Common myeloid progenitor, CD34-positive (primary cell): ENCODE measurements at regions not wholly inside any gene's neighbourhood (a gene's known extent, or its start where the extent isn't known, plus 50 kb on each side); places are given as distances from the start of the nearest gene placed in this dataset.
"Not testable (repeated sequence)": the region's sequence is repeated elsewhere in the genome, so short reads cannot be mapped to it uniquely, and the experiment has no call there.

Source experiments
- CTCF ChIA-PET: fragments of 350-600 bp; sonication (Branson Sonifier 250); formaldehyde crosslinking; loops from one replicate; lab custom pipeline; 2021; ENCODE audit warnings: antibody characterized with exemption; lab: Charles Lee
- POLR2A ChIA-PET: fragments of 350-600 bp; sonication (Branson Sonifier 250); formaldehyde crosslinking; loops from one replicate; lab custom pipeline; 2021; ENCODE audit warnings: antibody characterized with exemption; lab: Charles Lee
- DNase-seq, 3 donors: peaks; one replicate each; pipeline versions ENCODE4 v3.0.0 to v3.0.0-alpha.2; 2013
- H3K27ac ChIP-seq, 2 experiments: 1 replicate in 1 of 2; 2 replicates in 1 of 2; pipeline ENCODE4 v1.7.0; 2013; ENCODE audit warnings: inconsistent platforms in 2 of 2, low read length in 2 of 2, mild to moderate bottlenecking in 2 of 2, low read depth in 1 of 2, moderate library complexity in 1 of 2; ENCODE audit not compliant: severe bottlenecking in 2 of 2, insufficient read depth in 1 of 2, poor library complexity in 1 of 2
- H3K27me3 ChIP-seq, 5 experiments: replicated peaks in 2 of 5; 1 replicate in 3 of 5; 2 replicates in 2 of 5; pipeline versions ENCODE4 v1.6.1 to v1.7.0; 2013; ENCODE audit warnings: low read length in 4 of 5, mild to moderate bottlenecking in 2 of 5, moderate library complexity in 2 of 5, inconsistent platforms in 1 of 5; ENCODE audit not compliant: insufficient read depth in 5 of 5, control insufficient read depth in 4 of 5
- H3K36me3 ChIP-seq, 4 experiments: 1 replicate in 2 of 4; 2 replicates in 2 of 4; pipeline versions ENCODE4 v1.6.1 to v1.7.0; 2013; ENCODE audit warnings: low read length in 3 of 4, control low read depth in 1 of 4, mild to moderate bottlenecking in 1 of 4; ENCODE audit not compliant: control insufficient read depth in 4 of 4, insufficient read depth in 4 of 4
- H3K4me1 ChIP-seq, 4 experiments: 1 replicate in 3 of 4; 2 replicates in 1 of 4; pipeline versions ENCODE4 v1.6.1 to v1.7.1; 2013; ENCODE audit warnings: low read length in 3 of 4, mild to moderate bottlenecking in 3 of 4, control low read depth in 1 of 4, inconsistent platforms in 1 of 4, moderate library complexity in 1 of 4; ENCODE audit not compliant: control insufficient read depth in 4 of 4, insufficient read depth in 4 of 4; ENCODE audit errors: control extremely low read depth in 1 of 4
- H3K4me3 ChIP-seq, 7 experiments: 1 replicate in 4 of 7; 2 replicates in 3 of 7; pipeline versions ENCODE4 v1.5.1 to v1.7.0; 2013; ENCODE audit warnings: mild to moderate bottlenecking in 7 of 7, low read length in 6 of 7, moderate library complexity in 6 of 7, inconsistent platforms in 2 of 7, low read depth in 2 of 7, control low read depth in 1 of 7; ENCODE audit not compliant: insufficient read depth in 4 of 7, control insufficient read depth in 1 of 7; ENCODE audit errors: extremely low read depth in 1 of 7
- H3K9me3 ChIP-seq, 5 experiments: 1 replicate in 4 of 5; 2 replicates in 1 of 5; pipeline versions ENCODE4 v1.6.1 to v1.7.1; 2013; ENCODE audit warnings: low read length in 4 of 5, mild to moderate bottlenecking in 2 of 5, inconsistent platforms in 1 of 5, low read depth in 1 of 5, moderate library complexity in 1 of 5; ENCODE audit not compliant: control insufficient read depth in 4 of 5, insufficient read depth in 2 of 5; ENCODE audit errors: control extremely low read depth in 1 of 5
- WGBS: methylation state at CpG from one replicate; pipeline ENCODE4 v1.1.5; 2013; ENCODE audit not compliant: insufficient coverage; 5-methylcytosine and 5-hydroxymethylcytosine counted together

DNA sequence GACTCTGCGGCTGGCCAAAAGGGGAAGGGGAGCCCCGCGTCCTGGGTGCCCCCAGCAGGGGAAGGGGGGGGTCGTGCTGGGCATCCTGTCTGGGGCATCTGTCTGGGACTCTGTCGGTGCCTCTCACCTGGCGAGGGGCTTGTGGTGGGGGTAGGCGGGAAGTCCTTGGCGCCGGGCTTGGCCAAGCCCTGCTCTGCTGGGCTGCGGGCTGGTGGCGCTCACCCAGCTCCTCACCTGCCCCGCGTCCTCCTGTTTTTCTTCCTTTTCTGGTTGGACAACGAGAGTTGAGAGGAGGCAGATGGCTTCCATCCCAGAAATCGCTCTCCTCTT lies 88.6 kb downstream of the DEFB131A start:
- POLR2A ChIA-PET, result interaction anchor here (0.7 to 1.3 kb wide), 2 partner anchors 8 to 102 kb away, joined by 4 read pairs; no protein-coding TSS in a partner anchor
- peaks cover 0 to 14% (median 6%) of the 10 kb centered on the region in 4 experiments for H3K4me1 ChIP-seq
- peak overlapping the region in 5 of 7 experiments; percentile 59 to 80 (median 69) for H3K4me3 ChIP-seq
- not testable (repeated sequence) for H3K36me3 ChIP-seq, H3K27me3 ChIP-seq, H3K9me3 ChIP-seq, H3K27ac ChIP-seq, DNase-seq
- WGBS, result 0% methylated on average over 1 of the region's 15 CpGs
- CTCF ChIA-PET, result interaction anchor here (0.8 to 1.1 kb wide), 3 partner anchors 123 to 481 kb away, joined by 3 to 4 read pairs (median 4); no protein-coding TSS in a partner anchor

DNA sequence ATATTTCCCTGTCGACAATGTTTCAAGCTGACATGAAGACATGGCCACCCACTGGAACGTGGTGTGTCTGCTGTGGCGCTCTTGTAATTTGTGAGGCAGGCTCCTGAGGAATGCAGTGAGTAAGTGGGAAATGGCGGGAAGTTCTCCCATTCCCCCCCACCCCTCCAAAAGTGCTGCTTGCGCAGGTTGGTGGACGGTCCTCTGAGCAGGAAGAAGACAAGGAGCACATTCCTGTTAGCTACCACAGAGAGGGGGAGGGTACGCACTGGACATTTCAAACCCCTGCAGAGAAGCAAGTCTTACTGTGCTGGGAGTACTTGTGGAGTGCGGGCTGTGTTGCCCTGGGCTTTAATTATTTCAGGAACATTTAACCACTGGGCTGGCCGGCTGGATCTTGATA lies 92.9 kb downstream of the DEFB131A start:
- H3K9me3 ChIP-seq, H3K36me3 ChIP-seq, POLR2A ChIA-PET, H3K27me3 ChIP-seq, H3K4me3 ChIP-seq, H3K27ac ChIP-seq, DNase-seq, CTCF ChIA-PET: not testable (repeated sequence)
- WGBS, result 96% methylated on average over 6 of the region's 9 CpGs
- peaks cover 0 to 14% (median 3%) of the 10 kb centered on the region in 4 experiments for H3K4me1 ChIP-seq

DNA sequence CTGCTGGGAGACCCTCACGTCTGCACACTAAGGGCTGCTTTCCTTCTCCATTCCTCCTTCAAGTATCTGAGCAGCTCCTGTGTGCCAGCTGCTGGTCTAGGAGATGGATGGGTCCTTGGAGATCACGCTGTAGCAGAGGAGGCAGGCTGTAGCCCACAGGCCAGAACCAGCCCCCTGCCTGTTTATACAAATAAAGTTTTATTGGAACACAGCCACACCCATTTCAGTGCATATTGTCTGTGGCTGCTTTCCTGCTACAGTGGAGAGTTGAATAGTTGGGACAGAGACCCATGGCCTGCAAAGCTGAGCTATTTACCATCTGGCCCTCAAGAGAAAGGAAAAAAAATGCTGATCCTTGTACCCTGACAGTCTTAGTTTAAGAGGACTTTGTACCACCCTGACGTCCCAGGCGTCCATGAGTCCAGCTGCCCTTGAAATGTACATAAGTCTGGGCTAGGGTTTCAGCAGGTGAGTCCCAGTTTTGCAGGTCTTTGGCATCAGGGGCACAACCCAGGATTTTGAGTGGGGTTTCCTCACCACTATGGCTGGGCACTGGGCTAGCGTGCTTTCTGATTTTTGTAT lies 95.8 kb downstream of the DEFB131A start:
- DNase-seq, H3K27me3 ChIP-seq, H3K36me3 ChIP-seq, H3K4me3 ChIP-seq, H3K9me3 ChIP-seq, POLR2A ChIA-PET, H3K27ac ChIP-seq, CTCF ChIA-PET: not testable (repeated sequence)
- 93% methylated on average over 2 of the region's 5 CpGs for WGBS
- peaks cover 0 to 11% (median 2%) of the 10 kb centered on the region in 4 experiments for H3K4me1 ChIP-seq

DNA sequence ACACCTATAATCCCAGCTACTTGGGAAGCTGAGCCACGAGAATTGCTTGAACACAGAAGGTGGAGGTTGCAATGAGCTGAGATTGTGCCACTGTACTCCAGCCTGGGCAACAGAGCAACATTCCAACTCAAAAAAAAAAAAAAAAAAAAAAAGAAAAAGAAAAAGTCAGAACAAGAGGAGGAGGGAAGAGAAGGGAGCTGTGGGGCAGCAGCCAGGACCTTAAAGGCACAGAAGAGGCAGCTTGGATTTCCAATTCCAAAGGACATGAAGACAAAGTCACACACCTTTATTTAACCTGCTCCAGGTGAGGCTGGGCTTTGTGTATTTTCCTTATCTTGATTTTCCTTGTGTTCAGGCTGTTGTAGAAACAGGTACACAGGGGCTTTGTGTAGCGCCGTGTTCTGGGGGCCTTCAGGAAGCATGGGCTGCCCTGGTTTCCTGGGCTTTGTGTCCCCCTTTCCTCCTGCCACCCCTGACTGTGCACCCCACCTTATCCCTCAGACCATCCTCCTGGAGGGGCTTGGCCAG lies 97.2 kb downstream of the DEFB131A start:
- H3K36me3 ChIP-seq, H3K27ac ChIP-seq, DNase-seq, H3K4me3 ChIP-seq, H3K9me3 ChIP-seq, H3K27me3 ChIP-seq: not testable (repeated sequence)
- WGBS, result no CpG with 5 or more reads among the region's 3 CpGs
- ChIA-PET POLR2A (interaction anchor here (1.1 kb wide), 1 partner anchor 9 kb away, joined by 4 read pairs; no protein-coding TSS in a partner anchor), CTCF (interaction anchor here (0.6 kb wide), 1 partner anchor 478 kb away, joined by 3 read pairs; no protein-coding TSS in a partner anchor)
- peaks cover 0 to 11% (median 2%) of the 10 kb centered on the region in 4 experiments for H3K4me1 ChIP-seq

DNA sequence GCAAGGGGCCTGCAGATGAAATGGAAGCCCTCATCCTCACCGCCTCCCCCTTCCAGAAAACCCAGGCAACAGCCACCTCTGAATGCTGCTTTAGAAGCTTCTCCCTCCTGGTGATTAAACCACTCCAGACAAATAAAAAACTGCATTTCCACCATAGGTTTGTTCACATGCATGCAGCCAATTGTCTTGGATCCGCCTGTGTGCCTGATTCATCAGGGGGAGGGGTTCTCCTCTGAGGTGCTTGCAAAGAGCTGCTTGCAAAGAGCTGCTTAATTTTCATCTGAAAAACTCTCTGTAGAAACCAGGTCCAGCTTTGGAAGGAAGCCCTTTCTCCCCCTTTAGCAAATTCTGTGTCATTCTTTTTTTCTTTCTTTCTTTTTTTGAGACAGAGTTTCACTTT lies 100.6 kb downstream of the DEFB131A start:
- H3K27ac ChIP-seq, H3K36me3 ChIP-seq, H3K9me3 ChIP-seq, H3K4me3 ChIP-seq, CTCF ChIA-PET, POLR2A ChIA-PET, DNase-seq, H3K27me3 ChIP-seq: not testable (repeated sequence)
- 100% methylated on average over 1 of the region's 2 CpGs for WGBS
- H3K4me1 ChIP-seq, result peaks cover 0 to 11% (median under 1%) of the 10 kb centered on the region in 4 experiments

DNA sequence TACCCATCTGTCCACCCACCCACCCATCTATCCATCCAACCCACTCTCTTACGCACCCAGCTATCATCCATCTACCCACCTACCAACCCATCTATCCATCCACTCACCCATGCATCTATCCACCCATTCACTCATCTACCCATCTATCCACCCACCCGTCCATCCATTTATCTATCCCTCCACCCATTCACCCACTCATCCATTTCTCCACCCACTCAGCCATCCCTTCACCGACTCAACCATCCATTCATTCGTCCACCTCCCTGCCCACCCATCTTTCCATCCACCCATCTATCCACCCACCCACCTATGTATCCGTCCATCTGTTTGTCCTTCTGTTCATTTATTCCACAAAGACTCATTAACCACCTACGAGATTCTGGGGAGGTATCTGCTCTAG lies 103.3 kb downstream of the DEFB131A start:
- H3K27ac ChIP-seq, H3K4me3 ChIP-seq, H3K36me3 ChIP-seq, H3K27me3 ChIP-seq, H3K4me1 ChIP-seq, CTCF ChIA-PET, POLR2A ChIA-PET, H3K9me3 ChIP-seq, DNase-seq: not testable (repeated sequence)
- 97% methylated on average over 5 of the region's 6 CpGs for WGBS

DNA sequence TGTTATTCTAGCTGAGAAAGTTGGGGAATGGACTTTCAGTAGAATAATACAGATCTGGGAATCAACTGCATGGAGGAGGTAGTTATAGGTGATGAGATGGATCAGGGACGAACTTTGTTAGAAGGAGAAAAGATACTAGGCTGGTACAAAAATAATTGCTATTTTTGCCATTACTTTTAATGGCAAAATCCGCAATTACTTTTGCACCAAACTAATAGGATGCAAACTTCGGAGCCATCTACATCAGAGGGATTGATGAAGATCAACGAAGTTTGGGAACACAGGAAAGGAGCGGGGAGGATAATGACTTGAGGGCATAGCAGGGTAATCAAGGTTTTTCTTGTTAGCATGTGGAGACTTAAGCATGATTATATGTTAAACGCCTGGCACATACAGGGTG lies 111.9 kb downstream of the DEFB131A start:
- CTCF ChIA-PET, H3K36me3 ChIP-seq, H3K27ac ChIP-seq, DNase-seq, H3K4me3 ChIP-seq, POLR2A ChIA-PET, H3K4me1 ChIP-seq, H3K9me3 ChIP-seq, H3K27me3 ChIP-seq: not testable (repeated sequence)
- WGBS, result 100% methylated on average over 5 of the region's 6 CpGs
